ENCODE measurements at regions not wholly inside any gene's neighbourhood (a gene's known extent, or its start where the extent isn't known, plus 50 kb on each side); places are given as distances from the start of the nearest gene placed in this dataset.

- DNase-seq, result no peak
These were observed 257.3 kb upstream of the IGF1R start for GRCh38 chr15:98390946-98391530.

DNA sequence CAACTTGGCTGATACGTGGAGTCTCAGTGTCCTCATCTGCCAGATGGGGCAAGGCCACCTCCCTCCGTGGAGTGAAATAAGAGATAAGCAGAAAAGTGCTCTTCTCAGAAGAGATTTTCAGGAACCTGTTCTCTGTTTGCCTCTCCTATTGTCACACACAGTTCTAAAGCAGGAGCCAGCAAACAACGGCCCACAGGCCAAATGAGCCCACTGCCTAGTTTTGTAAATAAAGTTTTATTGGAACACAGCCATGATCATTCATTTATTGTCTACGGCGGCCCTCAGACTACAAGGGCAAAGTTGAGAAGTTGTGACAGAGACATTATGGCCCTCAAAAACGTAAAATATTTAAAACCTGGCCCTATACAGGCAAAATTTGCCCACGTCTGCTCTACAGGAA, 256.8 kb upstream of the IGF1R start:
- no peak for DNase-seq

DNA sequence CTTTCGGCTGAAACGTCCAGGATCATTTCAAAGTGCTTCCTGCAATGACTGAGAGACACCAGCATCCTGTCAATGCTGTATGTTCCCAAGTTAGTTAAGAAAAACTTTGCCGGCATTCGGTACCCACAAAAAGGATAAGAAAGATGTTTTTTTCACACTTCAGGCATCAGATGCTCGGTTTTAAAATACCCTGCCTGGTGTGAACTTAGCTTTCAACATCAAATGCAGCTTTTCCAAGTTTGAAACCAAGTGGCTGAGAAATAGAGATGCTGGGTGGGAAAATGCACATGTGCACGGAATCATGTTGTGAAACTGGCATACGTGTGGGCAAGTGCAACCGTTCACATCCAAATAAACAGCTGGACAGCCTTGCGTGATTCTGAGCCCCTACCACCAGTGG, 254.9 kb upstream of the IGF1R start:
- no peak for DNase-seq

DNA sequence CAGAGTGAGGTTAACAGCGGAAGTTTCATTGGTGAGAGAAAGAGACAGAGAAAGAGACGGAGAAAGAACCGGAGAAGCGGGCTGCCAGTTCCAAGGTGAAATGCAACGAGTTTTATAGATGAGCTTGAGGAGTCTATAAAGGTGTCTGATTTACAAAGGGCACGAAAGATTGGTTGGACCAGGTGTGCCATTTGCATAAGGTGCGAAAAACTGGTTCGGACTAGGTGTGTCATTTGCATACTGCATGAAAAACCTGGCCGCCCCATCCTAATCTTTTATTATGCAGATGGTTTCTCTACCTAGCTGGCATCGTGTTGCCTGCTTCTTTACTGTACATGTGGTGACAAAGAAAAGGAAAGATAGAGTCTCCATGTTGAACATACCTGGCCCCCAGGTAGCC, 253.8 kb upstream of the IGF1R start:
- DNase-seq, result no peak

- DNase-seq, result no peak
These were observed 252.2 kb upstream of the IGF1R start for GRCh38 chr15:98395974-98396610.

DNA sequence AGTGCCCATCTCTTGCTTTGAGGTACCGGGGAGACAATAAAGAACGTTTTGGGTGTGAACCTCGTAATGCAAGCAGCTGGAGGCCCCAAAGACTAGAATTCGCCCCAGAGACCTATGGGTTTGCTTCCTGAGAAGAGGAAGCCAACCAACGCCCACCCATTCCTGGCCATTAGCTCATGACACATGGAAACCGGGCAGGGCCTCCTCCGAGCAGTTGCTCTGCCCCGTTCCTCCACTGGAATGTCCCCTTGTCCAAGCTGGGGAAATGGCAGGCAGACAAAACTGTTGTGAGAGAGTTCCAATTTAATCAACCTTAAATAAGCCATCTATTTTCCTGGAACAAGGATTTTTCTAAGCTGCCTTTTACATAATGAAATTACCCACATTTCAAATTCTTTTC, 250.9 kb upstream of the IGF1R start:
- DNase-seq, result no peak

DNA sequence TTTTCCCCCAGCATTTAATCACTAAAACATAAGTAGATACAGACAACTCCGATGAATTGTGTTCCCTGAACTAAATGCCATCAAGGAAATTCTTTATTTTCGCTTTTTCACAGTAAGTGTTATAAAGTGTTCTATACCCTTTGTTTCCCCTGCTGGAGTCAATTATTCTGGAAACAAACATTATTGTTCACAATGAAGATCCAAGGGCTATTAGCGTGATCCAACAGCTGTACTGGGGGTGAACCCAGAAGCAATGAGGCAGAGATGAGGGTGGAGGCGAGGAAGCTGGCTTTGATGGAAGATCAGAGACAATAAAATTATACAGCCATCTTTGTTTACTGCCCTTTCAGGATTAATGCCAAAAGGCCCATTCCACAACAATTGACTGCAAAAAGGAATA, 250.3 kb upstream of the IGF1R start:
- no peak for DNase-seq

DNA sequence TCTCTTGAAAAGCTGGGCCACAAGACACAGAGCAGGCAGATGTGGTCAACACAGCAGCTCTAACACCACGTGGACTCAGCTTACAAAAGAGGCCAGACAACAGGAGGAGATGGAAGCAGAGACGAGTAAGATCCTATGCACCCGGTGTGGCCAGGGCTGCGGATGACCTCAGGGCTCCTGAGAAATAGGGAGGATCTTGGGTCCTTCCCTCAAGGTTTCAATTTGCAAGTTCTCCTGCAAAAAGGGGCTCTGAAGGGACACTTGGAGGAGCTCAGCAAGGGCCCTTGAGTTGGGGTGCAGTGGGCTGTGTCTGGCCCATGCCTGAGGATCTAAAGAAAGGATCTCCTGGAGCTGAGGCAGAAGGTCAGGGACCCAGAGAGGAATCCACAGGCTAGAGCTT, 249.5 kb upstream of the IGF1R start:
- no peak for DNase-seq

DNA sequence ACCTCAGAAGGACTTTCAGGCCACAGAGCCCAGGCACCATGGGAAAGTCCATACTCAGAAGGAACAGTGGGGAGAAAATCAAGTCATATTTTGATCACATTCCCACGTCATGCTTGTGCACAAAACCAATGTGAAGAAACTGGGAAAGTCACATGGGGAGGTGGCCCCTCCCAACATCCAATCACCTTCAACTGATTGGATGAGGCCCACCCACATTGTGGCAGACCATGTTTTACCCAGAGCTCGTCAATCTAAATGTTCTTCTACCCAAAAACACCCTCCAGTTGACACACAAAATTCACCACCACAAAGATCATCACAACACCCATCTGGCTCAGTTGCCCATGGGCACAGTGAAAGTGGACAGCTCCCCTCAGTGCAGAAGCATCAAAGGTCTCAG, 248.2 kb upstream of the IGF1R start:
- DNase-seq, result no peak

- DNase-seq, result no peak
These were observed 247.3 kb upstream of the IGF1R start for GRCh38 chr15:98401029-98401428.

DNA sequence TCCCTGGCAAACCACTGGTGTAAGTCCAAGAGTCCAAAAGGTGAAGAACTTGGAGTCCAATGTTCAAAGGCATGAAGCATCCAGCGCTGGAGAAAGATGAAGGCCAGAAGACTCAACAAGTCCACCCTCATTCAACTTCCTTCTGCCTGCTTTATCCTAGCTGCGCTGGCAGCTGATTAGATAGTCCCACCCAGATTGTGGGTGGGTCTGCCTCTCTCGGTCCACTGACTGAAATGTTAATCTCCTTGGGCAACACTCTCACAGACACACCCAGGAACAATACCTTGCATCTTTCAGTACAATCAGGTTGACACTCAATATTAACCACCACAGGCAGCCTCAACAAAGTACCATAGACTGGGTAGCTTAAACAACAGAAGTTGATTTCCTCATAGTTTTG, 245.9 kb upstream of the IGF1R start:
- no peak for DNase-seq

- no peak for DNase-seq
These were observed 245.2 kb upstream of the IGF1R start for GRCh38 chr15:98403169-98403568.

DNA sequence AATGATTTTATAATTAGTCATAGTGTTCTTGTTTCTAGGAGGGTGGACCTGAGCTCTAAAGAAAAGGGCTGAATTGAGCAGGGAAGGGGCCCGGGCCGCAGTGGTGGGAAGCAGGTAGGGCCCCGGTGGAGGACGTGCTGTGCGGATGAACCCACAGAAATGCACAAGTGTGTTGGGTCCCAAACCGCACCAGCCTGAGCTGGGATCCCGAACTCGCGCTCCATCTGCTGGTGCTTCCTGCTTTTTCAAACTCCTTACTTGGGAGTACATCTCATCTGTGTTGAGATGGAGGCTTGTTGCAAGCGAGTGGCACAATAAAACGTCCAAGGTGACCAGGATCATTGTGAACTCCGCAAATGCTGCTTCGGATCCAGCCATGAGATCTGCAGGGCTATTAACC, 244.8 kb upstream of the IGF1R start:
- DNase-seq, result no peak

DNA sequence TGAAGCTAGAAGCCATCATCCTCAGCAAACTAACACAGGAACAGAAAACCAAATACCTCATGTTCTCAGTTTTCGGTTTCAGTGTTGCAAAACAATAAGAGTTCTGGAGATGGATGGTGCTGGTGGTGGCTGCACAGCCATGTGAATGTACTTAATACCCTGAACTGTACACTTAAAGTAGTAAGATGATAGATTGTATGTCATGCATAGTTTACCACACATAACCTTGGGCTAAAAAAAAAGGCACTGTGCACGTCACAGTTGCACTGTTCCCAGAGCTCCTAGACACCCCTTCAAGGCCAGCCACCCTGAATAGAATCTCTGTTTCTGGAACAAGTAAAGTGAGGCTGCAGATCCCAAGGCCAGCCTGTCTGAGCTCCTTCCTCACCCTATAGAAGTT, 243.3 kb upstream of the IGF1R start:
- no peak for DNase-seq

DNA sequence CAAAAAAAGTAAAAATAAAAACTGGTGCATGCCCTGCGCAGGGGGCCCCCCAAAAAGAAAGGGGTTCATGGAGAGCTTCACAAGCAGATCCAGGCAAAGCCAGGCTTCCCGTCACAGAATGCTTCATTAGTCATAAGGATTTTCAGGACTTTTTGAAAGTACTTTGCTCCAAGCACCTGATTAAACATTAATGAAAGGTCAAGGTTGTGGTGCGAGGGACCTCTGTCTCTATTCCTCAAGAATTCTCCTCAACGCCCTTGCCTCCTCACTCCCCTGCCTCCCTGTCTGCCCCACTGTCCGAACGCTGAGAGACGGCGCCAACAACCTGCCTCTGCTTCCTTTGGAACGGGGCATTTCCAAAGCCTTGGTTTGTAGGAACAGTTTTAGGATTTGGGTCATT, 240.1 kb upstream of the IGF1R start:
- no peak for DNase-seq

DNA sequence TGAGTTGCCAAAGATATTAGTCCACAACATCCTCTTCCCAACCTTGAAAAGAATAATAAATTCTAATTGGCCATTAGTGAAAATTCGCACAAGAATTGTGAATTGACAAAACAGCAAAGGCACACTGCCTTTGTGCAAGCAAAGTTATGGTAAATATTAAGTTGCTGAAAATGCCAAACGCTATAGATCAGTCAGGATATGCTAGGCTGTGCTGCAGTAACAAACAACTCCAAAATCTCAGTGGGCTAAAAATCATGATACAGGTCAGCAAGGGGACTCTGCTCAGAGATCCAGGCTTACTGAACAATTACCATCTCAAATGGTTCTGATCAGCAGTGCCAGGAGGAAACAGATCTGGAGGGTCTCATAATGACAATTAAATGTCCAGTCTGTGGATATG, 238.0 kb upstream of the IGF1R start:
- DNase-seq, result no peak

DNA sequence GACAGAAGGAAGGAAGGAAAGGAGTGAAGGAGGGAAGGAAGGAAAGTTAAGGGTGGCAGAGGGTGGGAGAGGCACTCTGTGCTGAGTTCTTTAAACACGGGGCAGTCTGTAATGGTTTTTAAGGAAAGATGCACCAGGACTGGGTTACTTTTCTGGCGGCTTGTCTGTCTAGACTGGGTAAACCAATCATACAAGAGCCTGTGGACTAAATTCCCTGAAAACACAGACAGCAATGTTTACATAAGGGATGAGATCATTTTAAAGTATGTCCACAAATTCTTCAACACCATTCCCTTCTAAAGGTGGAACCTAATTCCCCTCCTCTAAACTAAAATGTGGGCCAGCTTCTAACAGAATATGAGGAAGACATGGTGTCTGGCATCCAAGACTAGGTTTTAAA, 235.5 kb upstream of the IGF1R start:
- no peak for DNase-seq

GRCh38 chr15:98413933-98414546, 234.3 kb upstream of the IGF1R start:
- no peak for DNase-seq

GRCh38 chr15:98416222-98416855, 232.0 kb upstream of the IGF1R start:
- DNase-seq, result no peak

- DNase-seq, result no peak
These were observed 231.0 kb upstream of the IGF1R start for GRCh38 chr15:98417346-98417745.

GRCh38 chr15:98418122-98418521, 230.2 kb upstream of the IGF1R start:
- DNase-seq, result no peak

- DNase-seq, result no peak
These were observed 229.1 kb upstream of the IGF1R start for GRCh38 chr15:98419173-98419780.

- no peak for DNase-seq
These were observed 227.5 kb upstream of the IGF1R start for GRCh38 chr15:98420837-98421236.

Measured in activated naive CD4-positive, alpha-beta T cell (primary cell).